Lung (tissue), 11 donors: ENCODE measurements at regions not wholly inside any gene's neighbourhood (a gene's known extent, or its start where the extent isn't known, plus 50 kb on each side); places are given as distances from the start of the nearest gene placed in this dataset.

Source experiments
- ATAC-seq: fragments of 200-7000 bp; cut with Tn5 transposase; one replicate; pipeline ENCODE4 v1.9.1; 2020; ENCODE audit warnings: moderate number of reproducible peaks; ENCODE audit not compliant: insufficient read depth, low FRiP score
- DNase-seq, 3 donors: peaks; one replicate each; pipeline ENCODE4 v3.0.0-alpha.2; 2013 to 2017
- H3K27ac ChIP-seq, 2 donors: one replicate each; pipeline ENCODE4 v1.5.1; 2013; ENCODE audit warnings: mild to moderate bottlenecking in 2 of 2, moderate library complexity in 2 of 2, control low read depth in 1 of 2, inconsistent platforms in 1 of 2, low read depth in 1 of 2, low read length in 1 of 2
- H3K27me3 ChIP-seq, 3 donors: one replicate each; pipeline ENCODE4 v1.5.1; 2013; ENCODE audit warnings: low read length in 2 of 3; ENCODE audit not compliant: control insufficient read depth in 3 of 3, insufficient read depth in 3 of 3
- H3K36me3 ChIP-seq, 4 donors: one replicate each; pipeline ENCODE4 v1.5.1; 2013; ENCODE audit warnings: low read length in 4 of 4, mild to moderate bottlenecking in 1 of 4, moderate library complexity in 1 of 4; ENCODE audit not compliant: control insufficient read depth in 4 of 4, insufficient read depth in 4 of 4
- H3K4me1 ChIP-seq, 5 donors: one replicate each; pipeline ENCODE4 v1.5.1; 2013; ENCODE audit warnings: low read length in 5 of 5, mild to moderate bottlenecking in 2 of 5, moderate library complexity in 1 of 5; ENCODE audit not compliant: control insufficient read depth in 5 of 5, insufficient read depth in 5 of 5
- H3K4me3 ChIP-seq: one replicate; pipeline ENCODE4 v1.5.1; 2013; ENCODE audit warnings: mild to moderate bottlenecking, control low read depth, moderate library complexity
- H3K9ac ChIP-seq, 2 donors: one replicate each; pipeline ENCODE4 v1.5.1; 2013; ENCODE audit warnings: low read length in 2 of 2, control low read depth in 1 of 2; ENCODE audit not compliant: insufficient read depth in 1 of 2
- H3K9me3 ChIP-seq, 4 donors: one replicate each; pipeline ENCODE4 v1.5.1; 2013; ENCODE audit warnings: low read length in 3 of 4, mild to moderate bottlenecking in 1 of 4, moderate library complexity in 1 of 4; ENCODE audit not compliant: control insufficient read depth in 4 of 4, insufficient read depth in 3 of 4
- CTCF ChIP-seq: IDR thresholded peaks from 2 replicates; pipeline ENCODE4 v1.5.1; 2012; ENCODE audit warnings: mild to moderate bottlenecking; ENCODE audit errors: control extremely low read depth, extremely low read depth
- WGBS, 2 donors: extraction: QIAGEN DNeasy Blood & Tissue Kit; methylation state at CpG; one replicate each; pipeline ENCODE4 v1.1.7; 2013; 5-methylcytosine and 5-hydroxymethylcytosine counted together
- donor health status: control.
- donor health status: control.
- donor health status: Bipolar disorder and iron deficiency.
- donor health status: healthy.
- donor health status: DM: yes; HTN: yes; CAD: no.

- no peak overlapping the region for H3K27ac ChIP-seq
- DNase-seq (no peak), ATAC-seq (no peak)
- no peaks in the 10 kb centered on the region for H3K36me3 ChIP-seq
- no peak overlapping the region for H3K4me3 ChIP-seq
- H3K9me3 ChIP-seq: no peaks in the 10 kb centered on the region
- 57 to 70% methylated on average over 4 of the region's 4 CpGs for WGBS, 2 donors
- H3K4me1 ChIP-seq: no peaks in the 10 kb centered on the region
- H3K9ac ChIP-seq: no peak overlapping the region
- no peak for TF ChIP-seq CTCF
- no peaks in the 10 kb centered on the region for H3K27me3 ChIP-seq
Measured at GRCh38 chr2:21412944-21413443, 289.2 kb downstream of the TDRD15 start.

GRCh38 chr2:21415234-21415633 lies 291.5 kb downstream of the TDRD15 start:
- ATAC-seq: no peak
- 66 to 71% methylated on average over 3 of the region's 3 CpGs for WGBS, 2 donors
- H3K27ac ChIP-seq: no peak overlapping the region

GRCh38 chr2:21416226-21416625 lies 292.5 kb downstream of the TDRD15 start:
- no peaks in the 10 kb centered on the region for H3K36me3 ChIP-seq
- H3K4me3 ChIP-seq: no peak overlapping the region
- no peak for TF ChIP-seq CTCF
- no peak for DNase-seq
- H3K27ac ChIP-seq: no peak overlapping the region
- H3K27me3 ChIP-seq: no peaks in the 10 kb centered on the region
- no peaks in the 10 kb centered on the region for H3K9me3 ChIP-seq
- no peak for ATAC-seq
- no peak overlapping the region for H3K9ac ChIP-seq
- no peaks in the 10 kb centered on the region for H3K4me1 ChIP-seq

More at GRCh38 chr2:21415234-21415633, 291.5 kb downstream of the TDRD15 start:
- no peaks in the 10 kb centered on the region for H3K27me3 ChIP-seq
- H3K4me1 ChIP-seq: no peaks in the 10 kb centered on the region
- no peak for TF ChIP-seq CTCF
- DNase-seq: no peak
- no peak overlapping the region for H3K4me3 ChIP-seq
- H3K36me3 ChIP-seq: no peaks in the 10 kb centered on the region
- no peaks in the 10 kb centered on the region for H3K9me3 ChIP-seq
- H3K9ac ChIP-seq: no peak overlapping the region

GRCh38 chr2:21418456-21418855 lies 294.7 kb downstream of the TDRD15 start:
- no peak for TF ChIP-seq CTCF
- ATAC-seq (no peak), DNase-seq (no peak)
- Histone ChIP-seq H3K9ac (no peak overlapping the region), H3K36me3 (no peaks in the 10 kb centered on the region), H3K9me3 (peaks cover 0 to under 1% (median 0%) of the 10 kb centered on the region in 4 donors), H3K4me1 (no peaks in the 10 kb centered on the region), H3K4me3 (no peak overlapping the region), H3K27ac (no peak overlapping the region), H3K27me3 (no peaks in the 10 kb centered on the region)
- WGBS, 2 donors: 42 to 58% methylated on average over 4 of the region's 4 CpGs
